RWPE2 (cell line): ENCODE measurements at regions not wholly inside any gene's neighbourhood (a gene's known extent, or its start where the extent isn't known, plus 50 kb on each side); places are given as distances from the start of the nearest gene placed in this dataset.

Experiments used
- ATAC-seq: fragments of 200-7000 bp; cut with Tn5 transposase; 3 replicates; pipeline ENCODE4 v1.9.1; 2021; ENCODE audit warnings: low read depth
- DNase-seq: peaks from one replicate; pipeline ENCODE4 v3.0.0-alpha.2; 2020; ENCODE audit warnings: low spot score
- H3K27ac ChIP-seq: fragments of 450-650 bp; 2 replicates; pipeline ENCODE4 v1.5.1; 2017; ENCODE audit warnings: mild to moderate bottlenecking; ENCODE audit not compliant: poor library complexity, severe bottlenecking
- H3K27me3 ChIP-seq: fragments of 250-450 bp; sonication (Bioruptor Pico); 2 replicates; pipeline ENCODE4 v1.5.1; 2021; ENCODE audit warnings: mild to moderate bottlenecking, moderate library complexity; ENCODE audit not compliant: insufficient read depth, poor library complexity, severe bottlenecking
- H3K36me3 ChIP-seq: fragments of 250-450 bp; sonication (Bioruptor Pico); 2 replicates; pipeline ENCODE4 v1.5.1; 2020; ENCODE audit warnings: low read depth, mild to moderate bottlenecking, moderate library complexity
- H3K4me1 ChIP-seq: fragments of 250-450 bp; sonication (Bioruptor Pico); 2 replicates; pipeline ENCODE4 v1.5.1; 2021; ENCODE audit warnings: mild to moderate bottlenecking, moderate library complexity; ENCODE audit not compliant: insufficient read depth, poor library complexity, severe bottlenecking
- H3K4me3 ChIP-seq: fragments of 250-450 bp; sonication (Bioruptor Pico); 2 replicates; pipeline ENCODE4 v1.5.1; 2021; ENCODE audit warnings: mild to moderate bottlenecking, moderate library complexity; ENCODE audit not compliant: severe bottlenecking
- H3K9me3 ChIP-seq: fragments of 250-450 bp; sonication (Bioruptor Pico); 2 replicates; pipeline ENCODE4 v1.5.1; 2021; ENCODE audit warnings: mild to moderate bottlenecking, moderate library complexity; ENCODE audit not compliant: severe bottlenecking
- TF ChIP-seq, protein P1 (sequence below): fragments of 450-650 bp; IDR thresholded peaks from one replicate; pipeline ENCODE4 v1.5.1; 2017; ENCODE audit warnings: mild to moderate bottlenecking, moderate library complexity; ENCODE audit not compliant: poor library complexity, severe bottlenecking

DNA sequence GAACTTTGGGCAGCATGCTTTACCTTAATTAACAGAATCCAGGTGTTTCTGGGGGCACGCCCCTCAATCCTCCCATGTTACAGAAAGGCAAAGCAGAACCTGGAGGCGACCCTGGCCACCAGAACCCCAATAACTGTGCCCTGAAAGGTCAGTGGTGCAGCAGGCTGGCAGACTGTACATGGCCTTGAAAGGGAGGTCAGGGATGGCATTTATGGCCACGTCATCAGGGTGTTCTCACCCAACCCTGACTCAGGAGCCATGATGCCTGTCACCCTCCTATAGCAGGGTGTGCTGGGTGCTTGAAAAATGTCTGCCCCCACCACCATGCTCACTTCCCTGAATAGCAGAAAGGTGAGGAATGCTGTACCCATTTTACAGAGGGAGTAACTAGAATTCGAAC is 177.7 kb downstream of the TMEM132E start:
- no peaks in the 10 kb centered on the region for H3K9me3 ChIP-seq
- no peak overlapping the region for H3K4me3 ChIP-seq
- TF ChIP-seq, protein P1, sequence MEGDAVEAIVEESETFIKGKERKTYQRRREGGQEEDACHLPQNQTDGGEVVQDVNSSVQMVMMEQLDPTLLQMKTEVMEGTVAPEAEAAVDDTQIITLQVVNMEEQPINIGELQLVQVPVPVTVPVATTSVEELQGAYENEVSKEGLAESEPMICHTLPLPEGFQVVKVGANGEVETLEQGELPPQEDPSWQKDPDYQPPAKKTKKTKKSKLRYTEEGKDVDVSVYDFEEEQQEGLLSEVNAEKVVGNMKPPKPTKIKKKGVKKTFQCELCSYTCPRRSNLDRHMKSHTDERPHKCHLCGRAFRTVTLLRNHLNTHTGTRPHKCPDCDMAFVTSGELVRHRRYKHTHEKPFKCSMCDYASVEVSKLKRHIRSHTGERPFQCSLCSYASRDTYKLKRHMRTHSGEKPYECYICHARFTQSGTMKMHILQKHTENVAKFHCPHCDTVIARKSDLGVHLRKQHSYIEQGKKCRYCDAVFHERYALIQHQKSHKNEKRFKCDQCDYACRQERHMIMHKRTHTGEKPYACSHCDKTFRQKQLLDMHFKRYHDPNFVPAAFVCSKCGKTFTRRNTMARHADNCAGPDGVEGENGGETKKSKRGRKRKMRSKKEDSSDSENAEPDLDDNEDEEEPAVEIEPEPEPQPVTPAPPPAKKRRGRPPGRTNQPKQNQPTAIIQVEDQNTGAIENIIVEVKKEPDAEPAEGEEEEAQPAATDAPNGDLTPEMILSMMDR = no peak
- H3K27me3 ChIP-seq = no peaks in the 10 kb centered on the region
- H3K4me1 ChIP-seq = no peaks in the 10 kb centered on the region
- DNase-seq = no peak
- ATAC-seq = no peak
- no peaks in the 10 kb centered on the region for H3K36me3 ChIP-seq
- H3K27ac ChIP-seq = no peak overlapping the region

DNA sequence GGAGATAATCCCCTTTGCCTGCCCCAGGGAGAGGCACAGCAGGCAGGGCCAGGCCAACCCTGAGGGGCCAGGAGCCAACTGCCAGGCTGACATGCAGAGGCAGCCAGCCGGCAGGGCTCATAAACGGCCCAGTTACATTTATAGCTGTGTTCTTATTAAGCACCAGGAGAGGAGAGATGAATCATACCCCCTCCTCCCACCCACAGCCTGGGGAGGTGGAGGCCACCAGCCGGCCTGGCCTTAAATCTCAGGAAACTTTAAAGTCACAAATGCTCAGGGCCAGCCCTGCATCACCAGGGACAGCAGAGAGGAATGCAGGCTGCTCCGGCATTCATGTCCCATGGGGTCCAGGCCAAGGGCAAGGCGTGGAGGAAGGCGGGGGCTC is 177.2 kb downstream of the TMEM132E start:
- Histone ChIP-seq H3K36me3 (no peaks in the 10 kb centered on the region), H3K4me3 (no peak overlapping the region)
- peak; percentile 35; the same call in 1 of the 3 replicates for ATAC-seq

DNA sequence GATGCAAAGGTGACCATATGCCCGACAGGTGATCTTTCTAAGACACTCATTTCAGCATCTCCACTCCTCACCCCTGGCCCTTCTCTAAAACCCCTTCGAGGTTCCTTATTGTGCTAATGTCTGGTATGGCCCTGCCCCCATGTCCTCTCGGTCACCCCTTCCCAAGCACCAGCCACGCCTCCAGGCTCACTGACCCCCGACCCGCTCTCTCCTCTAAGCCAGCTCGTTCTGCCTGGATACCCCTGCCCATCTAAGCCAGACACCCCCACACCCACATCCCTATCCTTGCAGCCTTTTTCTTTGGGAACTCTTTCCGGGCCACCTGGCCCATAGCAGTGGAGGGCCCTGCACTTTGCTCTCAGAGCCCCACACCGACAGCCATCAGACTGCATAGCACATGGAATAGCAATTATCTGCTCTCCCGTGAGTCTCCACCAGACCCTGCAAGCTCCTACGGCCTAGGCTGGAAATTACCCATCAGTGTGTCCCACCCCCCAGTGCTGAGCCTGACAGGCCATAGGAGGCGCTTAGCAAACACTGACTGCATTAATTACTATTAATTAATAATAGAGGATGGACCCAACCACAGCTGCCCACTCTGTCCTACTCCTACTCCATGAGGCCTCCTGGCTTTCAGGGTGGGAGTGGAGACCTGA is 176.7 kb downstream of the TMEM132E start:
- H3K9me3 ChIP-seq = no peaks in the 10 kb centered on the region
- no peak overlapping the region for H3K4me3 ChIP-seq
- ATAC-seq (no peak), DNase-seq (no peak)
- no peaks in the 10 kb centered on the region for H3K27me3 ChIP-seq
- TF ChIP-seq, protein P1 = no peak
- no peaks in the 10 kb centered on the region for H3K36me3 ChIP-seq
- H3K27ac ChIP-seq = no peak overlapping the region
- no peaks in the 10 kb centered on the region for H3K4me1 ChIP-seq

More for the DNA sequence above, 177.2 kb downstream of the TMEM132E start:
- Histone ChIP-seq H3K27me3 (no peaks in the 10 kb centered on the region), H3K9me3 (no peaks in the 10 kb centered on the region), H3K27ac (no peak overlapping the region), H3K4me1 (no peaks in the 10 kb centered on the region)
- TF ChIP-seq, protein P1 = no peak
- DNase-seq = no peak

DNA sequence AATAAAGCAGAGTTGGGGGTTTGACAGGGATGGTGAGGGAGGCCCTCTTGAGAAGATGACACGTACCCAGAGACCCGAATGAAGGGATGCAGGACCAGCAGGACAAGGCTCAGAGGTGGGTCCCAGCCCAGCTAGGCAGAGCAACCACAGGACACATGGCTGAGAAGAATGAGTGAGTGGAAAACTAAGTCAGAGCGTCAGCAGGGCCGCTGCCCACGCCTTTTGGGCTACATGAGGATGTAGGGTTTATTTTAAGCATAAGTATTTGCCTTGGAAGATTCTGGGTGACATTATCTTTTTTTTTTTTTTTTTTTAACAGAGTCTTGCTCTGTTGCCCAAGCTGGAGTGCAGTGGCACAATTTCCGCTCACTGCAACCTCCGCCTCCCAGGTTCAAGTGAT is 176.0 kb downstream of the TMEM132E start:
- no peak overlapping the region for H3K4me3 ChIP-seq
- no peak overlapping the region for H3K27ac ChIP-seq
- ATAC-seq (no peak), DNase-seq (no peak)
- no peaks in the 10 kb centered on the region for H3K27me3 ChIP-seq
- TF ChIP-seq, protein P1 = no peak
- no peaks in the 10 kb centered on the region for H3K9me3 ChIP-seq
- H3K4me1 ChIP-seq = no peaks in the 10 kb centered on the region
- no peaks in the 10 kb centered on the region for H3K36me3 ChIP-seq

DNA sequence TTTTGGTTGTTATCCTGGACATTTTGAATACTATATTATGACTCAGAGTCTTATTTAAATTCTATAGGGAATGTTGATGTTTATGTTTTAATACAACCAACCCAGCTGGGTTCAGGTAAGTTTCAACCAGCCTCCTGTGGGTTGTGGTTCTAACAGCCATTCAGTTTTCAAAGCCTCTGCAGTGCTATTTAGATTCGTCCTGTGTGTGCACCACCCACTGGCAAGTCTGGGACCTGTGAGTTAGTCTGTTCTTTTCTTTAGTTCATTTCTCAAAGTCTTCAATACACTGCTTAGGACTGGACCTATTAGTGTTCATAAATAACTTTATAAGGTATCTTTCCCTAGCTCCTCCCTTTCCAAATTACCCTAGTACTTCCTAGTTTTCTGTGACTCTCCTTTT is 170.6 kb downstream of the TMEM132E start:
- TF ChIP-seq, protein P1 = no peak
- H3K27ac ChIP-seq = no peak overlapping the region
- no peaks in the 10 kb centered on the region for H3K36me3 ChIP-seq
- H3K9me3 ChIP-seq = no peaks in the 10 kb centered on the region
- H3K27me3 ChIP-seq = peaks cover 18% of the 10 kb centered on the region
- no peaks in the 10 kb centered on the region for H3K4me1 ChIP-seq
- ATAC-seq = no peak
- no peak for DNase-seq
- H3K4me3 ChIP-seq = no peak overlapping the region
